ENCODE measurements at regions not wholly inside any gene's neighbourhood (a gene's known extent, or its start where the extent isn't known, plus 50 kb on each side); places are given as distances from the start of the nearest gene placed in this dataset.

DNA sequence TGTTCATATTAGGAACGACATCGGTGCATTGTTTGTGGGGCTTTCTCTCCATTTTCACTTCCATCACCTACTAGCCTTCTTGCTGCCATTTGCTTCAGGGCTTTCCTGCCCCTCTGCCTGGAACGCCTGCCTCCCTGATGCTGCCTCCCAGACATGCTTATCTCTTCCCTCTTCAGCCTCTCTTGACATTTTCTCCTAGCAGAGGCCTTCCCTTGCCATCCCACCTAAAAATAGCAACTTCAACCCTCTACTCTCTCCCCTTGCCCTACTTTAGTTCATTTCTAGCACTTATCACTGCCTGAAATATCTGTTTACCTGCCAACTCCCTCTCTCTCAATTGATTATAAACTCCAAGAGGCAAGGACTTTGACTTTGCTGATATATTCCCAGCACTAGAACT is 210.3 kb downstream of the SP3 start:
- TF ChIP-seq POLR2A (IDR thresholded peaks at IDR 0.05; ENCODE audit: low read length) (no peak), GATA1 (IDR thresholded peaks at IDR 0.05; ENCODE audit: low read depth, low read length) (no peak)

All from erythroblast (primary cell).